ENCODE measurements at regions not wholly inside any gene's neighbourhood (a gene's known extent, or its start where the extent isn't known, plus 50 kb on each side); places are given as distances from the start of the nearest gene placed in this dataset.

DNA sequence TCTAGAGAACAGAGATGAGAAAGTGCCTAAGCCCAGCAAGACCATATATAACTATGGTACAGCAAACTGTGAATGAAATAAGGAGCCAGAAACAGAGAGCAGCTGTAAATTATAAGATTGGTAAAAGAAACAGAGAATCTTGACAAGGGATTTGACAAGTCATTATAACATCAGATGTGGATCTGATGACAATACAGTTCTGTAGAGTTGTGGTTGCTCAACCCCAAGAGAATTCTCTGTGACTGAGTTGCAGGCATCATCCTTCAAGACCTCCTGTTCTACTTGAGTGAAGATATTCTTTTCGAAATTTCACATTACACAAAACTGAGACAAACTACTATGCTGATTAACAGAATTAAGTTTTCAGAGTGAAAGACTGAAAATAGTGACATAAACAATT is 343.1 kb upstream of the SLC39A10 start:
- H3K4me1 Mint-ChIP-seq = no peaks in the 10 kb centered on the region
- H3K27me3 Mint-ChIP-seq = no peaks in the 10 kb centered on the region
- Histone ChIP-seq H3K4me1 (ENCODE audit: control insufficient read depth in 2 of 2, insufficient read depth in 2 of 2, low read length in 2 of 2) (no peaks in the 10 kb centered on the region), H4K20me1 (ENCODE audit: control insufficient read depth, insufficient read depth, low read length, poor library complexity, severe bottlenecking) (no peaks in the 10 kb centered on the region), H3K27ac (ENCODE audit: low read length in 2 of 2) (no peak overlapping the region), H3K4me3 (ENCODE audit: control extremely low read depth in 1 of 5, extremely low read depth in 1 of 5, insufficient read depth in 1 of 5, low read depth in 2 of 5, low read length in 4 of 5) (no peak overlapping the region), H3K36me3 (replicated peaks in 1 of 2; ENCODE audit: control extremely low read depth in 1 of 2, control insufficient read depth in 1 of 2, extremely low read depth in 1 of 2, insufficient read depth in 2 of 2, low read length in 1 of 2) (no peaks in the 10 kb centered on the region), H3K27me3 (replicated peaks in 1 of 4; ENCODE audit: control extremely low read depth in 1 of 4, control insufficient read depth in 3 of 4, insufficient read depth in 4 of 4, low read length in 3 of 4) (no peaks in the 10 kb centered on the region), H2AFZ (ENCODE audit: insufficient read depth, low read depth, low read length, poor library complexity, severe bottlenecking) (no peak overlapping the region), H3K4me2 (replicated peaks; ENCODE audit: low read depth, low read length, poor library complexity, severe bottlenecking) (no peak overlapping the region), H3K79me2 (ENCODE audit: control insufficient read depth, insufficient read depth, low read length) (no peaks in the 10 kb centered on the region), H3K9me3 (ENCODE audit: control extremely low read depth in 1 of 3, control insufficient read depth in 2 of 3, insufficient read depth in 1 of 3, low read length in 2 of 3) (no peaks in the 10 kb centered on the region), H3K9ac (ENCODE audit: low read length) (no peak overlapping the region)
- no peaks in the 10 kb centered on the region for H3K9me3 Mint-ChIP-seq (ENCODE audit: insufficient read depth)
- no peak overlapping the region for H3K4me3 Mint-ChIP-seq
- TF ChIP-seq, protein P1, sequence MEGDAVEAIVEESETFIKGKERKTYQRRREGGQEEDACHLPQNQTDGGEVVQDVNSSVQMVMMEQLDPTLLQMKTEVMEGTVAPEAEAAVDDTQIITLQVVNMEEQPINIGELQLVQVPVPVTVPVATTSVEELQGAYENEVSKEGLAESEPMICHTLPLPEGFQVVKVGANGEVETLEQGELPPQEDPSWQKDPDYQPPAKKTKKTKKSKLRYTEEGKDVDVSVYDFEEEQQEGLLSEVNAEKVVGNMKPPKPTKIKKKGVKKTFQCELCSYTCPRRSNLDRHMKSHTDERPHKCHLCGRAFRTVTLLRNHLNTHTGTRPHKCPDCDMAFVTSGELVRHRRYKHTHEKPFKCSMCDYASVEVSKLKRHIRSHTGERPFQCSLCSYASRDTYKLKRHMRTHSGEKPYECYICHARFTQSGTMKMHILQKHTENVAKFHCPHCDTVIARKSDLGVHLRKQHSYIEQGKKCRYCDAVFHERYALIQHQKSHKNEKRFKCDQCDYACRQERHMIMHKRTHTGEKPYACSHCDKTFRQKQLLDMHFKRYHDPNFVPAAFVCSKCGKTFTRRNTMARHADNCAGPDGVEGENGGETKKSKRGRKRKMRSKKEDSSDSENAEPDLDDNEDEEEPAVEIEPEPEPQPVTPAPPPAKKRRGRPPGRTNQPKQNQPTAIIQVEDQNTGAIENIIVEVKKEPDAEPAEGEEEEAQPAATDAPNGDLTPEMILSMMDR (IDR thresholded peaks at IDR 0.05) = no peak
- no peak for TF ChIP-seq EZH2 (IDR thresholded peaks at IDR 0.05; ENCODE audit: borderline replicate concordance, insufficient read depth, low read depth, low read length, poor library complexity, severe bottlenecking)
- WGBS (ENCODE audit: insufficient coverage) = no CpG with 5 or more reads among the region's 1 CpG
- H3K27ac Mint-ChIP-seq = no peak overlapping the region
- intact Hi-C loops (cut with micrococcal nuclease) = no loop called here
- no peak for ATAC-seq (ENCODE audit: low read depth)
- CTCF ChIA-PET = no interaction called here
- POLR2A ChIA-PET = no interaction called here
- DNase-seq = no peak

DNA sequence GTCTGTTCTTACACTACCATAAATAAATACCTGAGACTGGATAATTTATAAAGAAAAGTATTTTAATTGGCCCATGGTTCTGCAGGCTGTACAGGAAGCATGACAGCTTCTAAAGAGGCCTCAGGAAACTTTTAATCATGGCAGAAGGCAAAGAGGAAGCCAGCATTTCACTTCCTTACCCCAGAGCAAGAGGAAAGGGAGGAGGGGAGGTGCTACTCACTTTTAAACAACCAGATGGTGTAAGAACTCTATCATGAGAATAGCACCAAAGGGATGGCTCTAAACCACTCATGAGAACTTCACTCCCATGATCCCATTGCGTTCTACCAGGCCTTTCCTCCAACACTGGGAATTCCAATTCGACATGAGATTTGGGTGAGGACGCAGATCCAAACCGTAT is 344.4 kb upstream of the SLC39A10 start:
- no CpG with 5 or more reads among the region's 4 CpGs for WGBS (ENCODE audit: insufficient coverage)
- Histone ChIP-seq H3K4me3 (ENCODE audit: control extremely low read depth in 1 of 5, extremely low read depth in 1 of 5, insufficient read depth in 1 of 5, low read depth in 2 of 5, low read length in 4 of 5) (no peak overlapping the region), H3K9ac (ENCODE audit: low read length) (no peak overlapping the region), H4K20me1 (ENCODE audit: control insufficient read depth, insufficient read depth, low read length, poor library complexity, severe bottlenecking) (no peaks in the 10 kb centered on the region), H3K4me1 (ENCODE audit: control insufficient read depth in 2 of 2, insufficient read depth in 2 of 2, low read length in 2 of 2) (no peaks in the 10 kb centered on the region), H3K27ac (ENCODE audit: low read length in 2 of 2) (no peak overlapping the region), H3K79me2 (ENCODE audit: control insufficient read depth, insufficient read depth, low read length) (no peaks in the 10 kb centered on the region), H2AFZ (ENCODE audit: insufficient read depth, low read depth, low read length, poor library complexity, severe bottlenecking) (no peak overlapping the region), H3K36me3 (replicated peaks in 1 of 2; ENCODE audit: control extremely low read depth in 1 of 2, control insufficient read depth in 1 of 2, extremely low read depth in 1 of 2, insufficient read depth in 2 of 2, low read length in 1 of 2) (no peaks in the 10 kb centered on the region), H3K4me2 (replicated peaks; ENCODE audit: low read depth, low read length, poor library complexity, severe bottlenecking) (no peak overlapping the region), H3K27me3 (replicated peaks in 1 of 4; ENCODE audit: control extremely low read depth in 1 of 4, control insufficient read depth in 3 of 4, insufficient read depth in 4 of 4, low read length in 3 of 4) (no peaks in the 10 kb centered on the region), H3K9me3 (ENCODE audit: control extremely low read depth in 1 of 3, control insufficient read depth in 2 of 3, insufficient read depth in 1 of 3, low read length in 2 of 3) (no peaks in the 10 kb centered on the region)
- Mint-ChIP-seq H3K4me3 (no peak overlapping the region), H3K4me1 (no peaks in the 10 kb centered on the region), H3K27ac (no peak overlapping the region), H3K9me3 (ENCODE audit: insufficient read depth) (no peaks in the 10 kb centered on the region), H3K27me3 (no peaks in the 10 kb centered on the region)
- no peak for DNase-seq
- POLR2A ChIA-PET = no interaction called here
- TF ChIP-seq, protein P1 (IDR thresholded peaks at IDR 0.05) = no peak
- TF ChIP-seq EZH2 (IDR thresholded peaks at IDR 0.05; ENCODE audit: borderline replicate concordance, insufficient read depth, low read depth, low read length, poor library complexity, severe bottlenecking) = no peak
- intact Hi-C loops (cut with micrococcal nuclease) = no loop called here
- CTCF ChIA-PET = no interaction called here
- no peak for ATAC-seq (ENCODE audit: low read depth)

All from B cell (primary cell).